Vagina (tissue), 2 donors: ENCODE measurements at regions not wholly inside any gene's neighbourhood (a gene's known extent, or its start where the extent isn't known, plus 50 kb on each side); places are given as distances from the start of the nearest gene placed in this dataset.

Experiments used
- DNase-seq, 2 donors: peaks; one replicate each; pipeline ENCODE4 v3.0.0-alpha.2; 2017; ENCODE audit errors: extremely low spot score in 2 of 2
- H3K27ac ChIP-seq: fragments of 200-600 bp; sonication (generic); one replicate; pipeline ENCODE4 v1.5.1; 2019
- H3K27me3 ChIP-seq: fragments of 200-600 bp; sonication (generic); one replicate; pipeline ENCODE4 v1.5.1; 2019
- H3K36me3 ChIP-seq, 2 donors: fragments of 200-600 bp; sonication (generic); one replicate each; pipeline ENCODE4 v1.5.1; 2017 to 2019
- H3K4me1 ChIP-seq: fragments of 200-600 bp; sonication (generic); one replicate; pipeline ENCODE4 v1.5.1; 2019
- H3K4me3 ChIP-seq, 2 donors: fragments of 200-600 bp; sonication (generic); 1 replicate in 1 of 2; 2 replicates in 1 of 2; pipeline ENCODE4 v1.5.1; 2016 to 2019
- H3K9me3 ChIP-seq: fragments of 200-600 bp; sonication (generic); one replicate; pipeline ENCODE4 v1.5.1; 2019
- CTCF ChIP-seq, 3 experiments: fragments of 450-650 bp in 2 of 3; fragments of 200-600 bp in 1 of 3; sonication (generic) in 1 of 3; IDR thresholded peaks; one replicate each; pipeline ENCODE4 v1.5.1; 2017 to 2019; ENCODE audit warnings: antibody characterized with exemption in 3 of 3, mild to moderate bottlenecking in 2 of 3, moderate library complexity in 2 of 3
- POLR2A ChIP-seq, 2 donors: fragments of 450-650 bp; IDR thresholded peaks; one replicate each; pipeline ENCODE4 v1.6.1; 2017; ENCODE audit warnings: antibody characterized with exemption in 2 of 2, mild to moderate bottlenecking in 2 of 2, moderate library complexity in 2 of 2
- POLR2AphosphoS5 ChIP-seq, 2 donors: sonication (generic); formaldehyde crosslinking; IDR thresholded peaks; one replicate each; pipeline ENCODE4 v1.9.0; 2017; ENCODE audit warnings: antibody characterized with exemption in 2 of 2, mild to moderate bottlenecking in 2 of 2, low read depth in 1 of 2; ENCODE audit not compliant: insufficient read depth in 1 of 2
- intact Hi-C: fragments of 100-400 bp; cut with DNase I; formaldehyde crosslinking; loops from one replicate; pipeline ENCODE4 v1.15.1; 2023

GRCh38 chr9:89757776-89758528, 153.1 kb downstream of the GADD45G start:
- TF ChIP-seq POLR2A (IDR thresholded peaks at IDR 0.05) (no peak), POLR2AphosphoS5 (IDR thresholded peaks at IDR 0.05; ENCODE audit: insufficient read depth in 1 of 2, low read depth in 1 of 2) (no peak), CTCF (IDR thresholded peaks at IDR 0.05) (no peak)
- Histone ChIP-seq H3K4me3 (no peak overlapping the region), H3K27me3 (no peaks in the 10 kb centered on the region), H3K9me3 (no peaks in the 10 kb centered on the region), H3K27ac (no peak overlapping the region), H3K36me3 (no peaks in the 10 kb centered on the region), H3K4me1 (no peaks in the 10 kb centered on the region)
- intact Hi-C loops, result no loop called here
- no peak for DNase-seq

DNA sequence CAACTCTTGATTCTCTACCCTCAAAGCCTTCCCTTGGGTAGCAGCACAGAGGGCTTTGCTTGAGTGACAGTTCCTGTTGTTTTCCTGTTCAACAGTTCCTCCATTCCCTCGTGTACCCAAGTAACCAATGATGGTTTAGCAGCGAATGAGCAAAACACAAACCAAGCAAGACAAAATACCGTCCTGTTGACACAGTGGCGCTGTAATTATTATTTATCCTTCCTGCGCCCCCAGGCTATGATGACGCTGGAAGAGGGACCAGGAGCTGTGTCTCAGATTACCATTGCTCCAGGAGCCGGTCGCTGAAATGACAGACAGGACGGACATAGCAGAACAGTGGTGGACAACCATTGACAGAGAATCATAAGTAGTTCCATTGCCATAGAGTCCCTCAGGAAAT, 154.8 kb downstream of the GADD45G start:
- no peak overlapping the region for H3K4me3 ChIP-seq
- H3K4me1 ChIP-seq, result no peaks in the 10 kb centered on the region
- no peaks in the 10 kb centered on the region for H3K9me3 ChIP-seq
- TF ChIP-seq POLR2A (IDR thresholded peaks at IDR 0.05), result no peak
- no peak for TF ChIP-seq POLR2AphosphoS5 (IDR thresholded peaks at IDR 0.05; ENCODE audit: insufficient read depth in 1 of 2, low read depth in 1 of 2)
- TF ChIP-seq CTCF (IDR thresholded peaks at IDR 0.05), result no peak
- DNase-seq, result no peak
- no peaks in the 10 kb centered on the region for H3K36me3 ChIP-seq
- H3K27ac ChIP-seq, result no peak overlapping the region
- intact Hi-C loops, result no loop called here
- no peaks in the 10 kb centered on the region for H3K27me3 ChIP-seq

- Histone ChIP-seq H3K36me3 (no peaks in the 10 kb centered on the region), H3K9me3 (no peaks in the 10 kb centered on the region), H3K27ac (no peak overlapping the region), H3K4me1 (no peaks in the 10 kb centered on the region), H3K4me3 (no peak overlapping the region), H3K27me3 (no peaks in the 10 kb centered on the region)
- TF ChIP-seq POLR2AphosphoS5 (IDR thresholded peaks at IDR 0.05; ENCODE audit: insufficient read depth in 1 of 2, low read depth in 1 of 2) (no peak), POLR2A (IDR thresholded peaks at IDR 0.05) (no peak), CTCF (IDR thresholded peaks at IDR 0.05) (no peak)
- DNase-seq, result no peak
- intact Hi-C loops, result no loop called here
Observed at GRCh38 chr9:89760123-89760522, 155.3 kb downstream of the GADD45G start.

DNA sequence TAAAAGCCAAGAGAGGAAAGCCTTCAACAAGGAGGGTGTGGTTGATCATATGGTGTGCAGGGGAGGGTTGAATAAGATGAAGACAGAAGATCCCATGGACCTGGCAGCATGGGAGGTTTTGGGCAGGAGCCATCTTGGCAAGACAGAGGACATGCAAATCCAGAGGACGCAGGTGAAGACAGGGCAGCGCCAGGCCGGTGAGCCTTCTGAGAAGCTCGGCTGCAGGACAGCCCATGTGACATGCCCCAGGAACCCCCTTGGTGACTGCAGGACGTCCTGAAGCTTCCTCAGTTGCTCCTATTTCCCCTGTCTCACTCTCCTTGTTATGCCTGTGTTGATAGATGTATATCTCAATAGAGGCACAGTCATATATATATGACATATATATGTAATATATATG, 159.4 kb downstream of the GADD45G start:
- no peaks in the 10 kb centered on the region for H3K9me3 ChIP-seq
- no peak for DNase-seq
- TF ChIP-seq CTCF (IDR thresholded peaks at IDR 0.05), result no peak
- TF ChIP-seq POLR2A (IDR thresholded peaks at IDR 0.05), result no peak
- TF ChIP-seq POLR2AphosphoS5 (IDR thresholded peaks at IDR 0.05; ENCODE audit: insufficient read depth in 1 of 2, low read depth in 1 of 2), result no peak
- H3K36me3 ChIP-seq, result no peaks in the 10 kb centered on the region
- H3K4me3 ChIP-seq, result no peak overlapping the region
- H3K4me1 ChIP-seq, result no peaks in the 10 kb centered on the region
- H3K27ac ChIP-seq, result no peak overlapping the region
- intact Hi-C loops, result no loop called here
- H3K27me3 ChIP-seq, result no peaks in the 10 kb centered on the region

- no peaks in the 10 kb centered on the region for H3K9me3 ChIP-seq
- DNase-seq, result no peak
- H3K4me3 ChIP-seq, result no peak overlapping the region
- H3K27me3 ChIP-seq, result no peaks in the 10 kb centered on the region
- intact Hi-C loops, result no loop called here
- no peak overlapping the region for H3K27ac ChIP-seq
- H3K36me3 ChIP-seq, result no peaks in the 10 kb centered on the region
- H3K4me1 ChIP-seq, result no peaks in the 10 kb centered on the region
- TF ChIP-seq CTCF (IDR thresholded peaks at IDR 0.05) (no peak), POLR2AphosphoS5 (IDR thresholded peaks at IDR 0.05; ENCODE audit: insufficient read depth in 1 of 2, low read depth in 1 of 2) (no peak), POLR2A (IDR thresholded peaks at IDR 0.05) (no peak)
Observed at GRCh38 chr9:89765211-89765946, 160.6 kb downstream of the GADD45G start.
